ENCODE measurements at regions not wholly inside any gene's neighbourhood (a gene's known extent, or its start where the extent isn't known, plus 50 kb on each side); places are given as distances from the start of the nearest gene placed in this dataset.

- Histone ChIP-seq H3K4me3 (replicated peaks; ENCODE audit: insufficient read depth, low read length) (no peak overlapping the region), H3K27ac (replicated peaks) (no peak overlapping the region), H3K27me3 (ENCODE audit: insufficient read depth, poor library complexity, severe bottlenecking) (no peaks in the 10 kb centered on the region)
- TF ChIP-seq SPI1 (IDR thresholded peaks at IDR 0.05; ENCODE audit: borderline replicate concordance, low read depth) (no peak), CTCF (IDR thresholded peaks at IDR 0.05; ENCODE audit: insufficient read depth, low read length) (no peak), REST (IDR thresholded peaks at IDR 0.05; ENCODE audit: insufficient replicate concordance, low read depth) (no peak), POLR2AphosphoS5 (IDR thresholded peaks at IDR 0.05; ENCODE audit: low read depth) (no peak), GABPA (IDR thresholded peaks at IDR 0.05; ENCODE audit: low read depth) (no peak)
- no peak for DNase-seq (ENCODE audit: low read depth in 1 of 2, low spot score in 1 of 2)
Measured at GRCh38 chr4:54571293-54572151, 86.2 kb upstream of the KIT start.

GRCh38 chr4:54572152-54572542 is 85.6 kb upstream of the KIT start:
- TF ChIP-seq GABPA (IDR thresholded peaks at IDR 0.05; ENCODE audit: low read depth), result no peak
- TF ChIP-seq SPI1 (IDR thresholded peaks at IDR 0.05; ENCODE audit: borderline replicate concordance, low read depth), result no peak
- no peak for TF ChIP-seq POLR2AphosphoS5 (IDR thresholded peaks at IDR 0.05; ENCODE audit: low read depth)
- no peak for TF ChIP-seq REST (IDR thresholded peaks at IDR 0.05; ENCODE audit: insufficient replicate concordance, low read depth)
- TF ChIP-seq CTCF (IDR thresholded peaks at IDR 0.05; ENCODE audit: insufficient read depth, low read length), result no peak
- no peak overlapping the region for H3K27ac ChIP-seq (replicated peaks)
- no peaks in the 10 kb centered on the region for H3K27me3 ChIP-seq (ENCODE audit: insufficient read depth, poor library complexity, severe bottlenecking)
- H3K4me3 ChIP-seq (replicated peaks; ENCODE audit: insufficient read depth, low read length), result no peak overlapping the region
- no peak for DNase-seq (ENCODE audit: low read depth in 1 of 2, low spot score in 1 of 2)

- Histone ChIP-seq H3K27ac (replicated peaks) (no peak overlapping the region), H3K4me3 (replicated peaks; ENCODE audit: insufficient read depth, low read length) (no peak overlapping the region), H3K27me3 (ENCODE audit: insufficient read depth, poor library complexity, severe bottlenecking) (no peaks in the 10 kb centered on the region)
- no peak for TF ChIP-seq CTCF (IDR thresholded peaks at IDR 0.05; ENCODE audit: insufficient read depth, low read length)
- peak; percentile 28; the same call in 1 of the 2 replicates for TF ChIP-seq SPI1 (IDR thresholded peaks at IDR 0.05; ENCODE audit: borderline replicate concordance, low read depth)
- no peak for TF ChIP-seq POLR2AphosphoS5 (IDR thresholded peaks at IDR 0.05; ENCODE audit: low read depth)
- no peak for DNase-seq (ENCODE audit: low read depth in 1 of 2, low spot score in 1 of 2)
Measured at GRCh38 chr4:54574500-54574899, 83.3 kb upstream of the KIT start.

Data from HL-60 (cell line).